K562 (cell line): ENCODE measurements at regions not wholly inside any gene's neighbourhood (a gene's known extent, or its start where the extent isn't known, plus 50 kb on each side); places are given as distances from the start of the nearest gene placed in this dataset.

Experiments
- ATAC-seq: fragments of 200-7000 bp; cut with Tn5 transposase; 3 replicates; pipeline ENCODE4 v1.9.1; 2020; ENCODE audit warnings: moderate library complexity
- BruUV-seq: library from RNA; stranded (reverse); fragments of 400-500 nt; replicated peaks from 2 replicates; lab custom pipeline; 2021; lab: Mats Ljungman, UMichigan
- CTCF ChIA-PET: fragments of 300-600 bp; formaldehyde crosslinking; extraction: SDS; loops from one replicate; lab custom pipeline; 2021; ENCODE audit warnings: low intra/inter-chr PET ratio; lab: Yijun Ruan, JAX
- POLR2A ChIA-PET: fragments of 300-600, 350-650 bp; sonication (Branson Sonifier 250); formaldehyde crosslinking; extraction: SDS; loops from one replicate; lab custom pipeline; 2021; ENCODE audit warnings: antibody characterized with exemption, inconsistent platforms; lab: Yijun Ruan, JAX
- DNase-seq, 4 experiments: peaks; one replicate each; pipeline versions ENCODE4 v3.0.0 to v3.0.0-alpha.2; 2011 to 2018; ENCODE audit warnings: low spot score in 3 of 4, mixed read lengths in 3 of 4; ENCODE audit errors: extremely low read depth in 1 of 4
- FAIRE-seq: peaks from 2 replicates; lab custom pipeline; 2011; peaks lifted over from hg19 to GRCh38; lab: Jason Lieb, UNC
- H2AFZ ChIP-seq: 2 replicates; pipeline ENCODE4 v1.6.0; 2011; ENCODE audit warnings: low read depth, low read length, control low read depth, inconsistent platforms
- H3K27ac ChIP-seq: fragments of 200-600 bp; 3 replicates; pipeline ENCODE4 v1.8.0; 2011; ENCODE audit warnings: low read depth, mild to moderate bottlenecking, control low read depth, inconsistent platforms, low read length, moderate library complexity, mixed read lengths; ENCODE audit errors: extremely low read depth
- H3K27me3 ChIP-seq, 2 experiments: fragments of 300-600 bp in 1 of 2; 2 replicates in 1 of 2; 3 replicates in 1 of 2; pipeline versions ENCODE4 v1.6.0 to v1.8.0; 2011; ENCODE audit warnings: inconsistent platforms in 2 of 2, low read length in 2 of 2, mild to moderate bottlenecking in 1 of 2, mixed read lengths in 1 of 2, moderate library complexity in 1 of 2; ENCODE audit not compliant: control insufficient read depth in 2 of 2, insufficient read depth in 2 of 2
- H3K36me3 ChIP-seq: fragments of 300-600 bp; 3 replicates; pipeline ENCODE4 v1.8.0; 2011; ENCODE audit warnings: mild to moderate bottlenecking, low read length, inconsistent platforms; ENCODE audit not compliant: control insufficient read depth, insufficient read depth
- H3K4me1 ChIP-seq, 2 experiments: fragments of 200-600 bp in 1 of 2; replicated peaks in 1 of 2; 2 replicates in 1 of 2; 3 replicates in 1 of 2; pipeline versions ENCODE4 v1.5.1 to v1.8.0; 2011; ENCODE audit warnings: inconsistent platforms in 2 of 2, low read length in 2 of 2, mild to moderate bottlenecking in 1 of 2, mixed read lengths in 1 of 2, moderate library complexity in 1 of 2; ENCODE audit not compliant: control insufficient read depth in 2 of 2, insufficient read depth in 2 of 2
- H3K4me2 ChIP-seq: 2 replicates; pipeline ENCODE4 v1.6.1; 2011; ENCODE audit warnings: low read length, control low read depth, inconsistent platforms, mixed read lengths; ENCODE audit not compliant: insufficient read depth
- H3K4me3 ChIP-seq: fragments of 200-600 bp; sonication (generic), shearing (Covaris generic); 2 replicates; pipeline ENCODE4 v1.5.1; 2016; ENCODE audit warnings: control low read depth, inconsistent platforms
- H3K79me2 ChIP-seq: fragments of 200-600 bp; 3 replicates; pipeline ENCODE4 v1.8.0; 2011; ENCODE audit warnings: low read length, inconsistent platforms; ENCODE audit not compliant: control insufficient read depth, insufficient read depth
- H3K9ac ChIP-seq, 2 experiments: 2 replicates each; pipeline versions ENCODE4 v1.6.0 to v1.6.1; 2011; ENCODE audit warnings: low read depth in 2 of 2, low read length in 2 of 2, control low read depth in 1 of 2, inconsistent platforms in 1 of 2, mild to moderate bottlenecking in 1 of 2, mixed read lengths in 1 of 2; ENCODE audit not compliant: insufficient read depth in 1 of 2
- H3K9me1 ChIP-seq: one replicate; pipeline ENCODE4 v1.6.0; 2011; ENCODE audit warnings: inconsistent platforms, mild to moderate bottlenecking, low read length, moderate library complexity; ENCODE audit not compliant: control insufficient read depth, insufficient read depth
- H3K9me3 ChIP-seq: replicated peaks from 2 replicates; pipeline ENCODE4 v1.5.1; 2011; ENCODE audit warnings: low read depth, low read length, inconsistent platforms; ENCODE audit not compliant: control insufficient read depth, insufficient read depth
- H4K20me1 ChIP-seq: replicated peaks from 2 replicates; pipeline ENCODE4 v1.6.1; 2011; ENCODE audit warnings: low read length, inconsistent platforms, mixed read lengths; ENCODE audit not compliant: control insufficient read depth, insufficient read depth
- CC2D1A ChIP-seq: fragments of 450-650 bp; IDR thresholded peaks from 2 replicates; pipeline ENCODE4 v1.6.1; 2017; ENCODE audit warnings: mild to moderate bottlenecking
- HLTF ChIP-seq: fragments of 450-650 bp; IDR thresholded peaks from 2 replicates; pipeline ENCODE4 v1.6.1; 2016
- ZFX ChIP-seq: sonication (generic); formaldehyde crosslinking; IDR thresholded peaks from 2 replicates; pipeline ENCODE4 v1.8.0; 2022; ENCODE audit warnings: mild to moderate bottlenecking, missing genetic modification reagents, moderate library complexity
- in situ Hi-C: fragments of 300-500 bp; cut with MboI; formaldehyde crosslinking; loops from 4 replicates; pipeline ENCODE4 v1.15.0; 2018; ENCODE audit warnings: inconsistent platforms, mixed read lengths
- intact Hi-C: fragments of 100-400 bp; cut with micrococcal nuclease; formaldehyde crosslinking; loops from 2 replicates; pipeline ENCODE4 v1.14.2; 2022
- TF ChIP-seq, protein P1 (sequence below), 2 experiments: IDR thresholded peaks in 1 of 2; conservative IDR thresholded peaks in 1 of 2; 2 replicates each; pipeline ENCODE4 v1.6.1; 2016; ENCODE audit warnings: low read depth in 2 of 2, mild to moderate bottlenecking in 1 of 2, missing compliant biosample characterization in 1 of 2, missing genetic modification characterization in 1 of 2, moderate library complexity in 1 of 2

DNA sequence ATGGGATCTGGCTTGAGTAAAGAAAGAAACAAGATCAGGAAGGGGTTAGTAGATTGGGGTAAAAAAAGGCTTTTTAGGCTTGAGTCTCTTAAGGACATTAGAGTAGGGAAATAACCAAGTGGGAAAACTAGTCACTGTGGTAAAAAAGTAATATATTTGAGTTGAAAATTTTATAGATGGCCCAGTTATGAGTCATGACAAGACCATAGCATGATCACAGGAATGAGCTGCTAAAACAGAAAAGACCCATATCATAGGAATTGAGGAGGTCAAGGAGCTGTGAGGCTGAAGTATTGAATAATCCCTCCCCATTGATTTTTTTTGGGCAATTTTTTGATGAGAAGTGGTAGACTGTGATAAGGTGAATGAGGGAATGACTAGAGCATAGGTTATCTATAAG, 69.2 kb upstream of the TBC1D5 start:
- Histone ChIP-seq H3K4me3 (no peak overlapping the region), H3K4me1 (peaks cover 0 to 7% of the 10 kb centered on the region in 2 experiments; a peak in 2 of 5 replicates), H3K36me3 (no peaks in the 10 kb centered on the region), H3K4me2 (no peak overlapping the region), H2AFZ (no peak overlapping the region), H3K9me1 (no peaks in the 10 kb centered on the region), H3K27ac (no peak overlapping the region), H3K9ac (no peak overlapping the region), H3K27me3 (no peaks in the 10 kb centered on the region), H3K9me3 (no peaks in the 10 kb centered on the region), H4K20me1 (no peaks in the 10 kb centered on the region), H3K79me2 (no peaks in the 10 kb centered on the region)
- TF ChIP-seq ZFX, result no peak
- TF ChIP-seq HLTF, result no peak
- TF ChIP-seq, protein P1, sequence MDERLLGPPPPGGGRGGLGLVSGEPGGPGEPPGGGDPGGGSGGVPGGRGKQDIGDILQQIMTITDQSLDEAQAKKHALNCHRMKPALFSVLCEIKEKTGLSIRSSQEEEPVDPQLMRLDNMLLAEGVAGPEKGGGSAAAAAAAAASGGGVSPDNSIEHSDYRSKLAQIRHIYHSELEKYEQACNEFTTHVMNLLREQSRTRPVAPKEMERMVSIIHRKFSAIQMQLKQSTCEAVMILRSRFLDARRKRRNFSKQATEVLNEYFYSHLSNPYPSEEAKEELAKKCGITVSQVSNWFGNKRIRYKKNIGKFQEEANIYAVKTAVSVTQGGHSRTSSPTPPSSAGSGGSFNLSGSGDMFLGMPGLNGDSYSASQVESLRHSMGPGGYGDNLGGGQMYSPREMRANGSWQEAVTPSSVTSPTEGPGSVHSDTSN (CRISPR knock-in tag; IDR thresholded peaks at IDR 0.05; ENCODE audit: low read depth), result no peak
- TF ChIP-seq, protein P1 (tag; conservative IDR thresholded peaks at IDR 0.05; ENCODE audit: low read depth), result no peak
- no peak for TF ChIP-seq CC2D1A
- CTCF ChIA-PET, result no interaction called here
- no TSS peak for BruUV-seq
- no peak for DNase-seq
- no peak for ATAC-seq
- in situ Hi-C loops, result no loop called here
- POLR2A ChIA-PET, result interaction anchor here (0.6 to 2.0 kb wide), 3 partner anchors 11 to 1574 kb away, joined by 3 to 6 read pairs (median 4); no protein-coding TSS in a partner anchor
- intact Hi-C loops, result no loop called here
- no peak for FAIRE-seq
